ENCODE measurements at regions not wholly inside any gene's neighbourhood (a gene's known extent, or its start where the extent isn't known, plus 50 kb on each side); places are given as distances from the start of the nearest gene placed in this dataset.
"Not testable (repeated sequence)": the region's sequence is repeated elsewhere in the genome, so short reads cannot be mapped to it uniquely, and the experiment has no call there.

DNA sequence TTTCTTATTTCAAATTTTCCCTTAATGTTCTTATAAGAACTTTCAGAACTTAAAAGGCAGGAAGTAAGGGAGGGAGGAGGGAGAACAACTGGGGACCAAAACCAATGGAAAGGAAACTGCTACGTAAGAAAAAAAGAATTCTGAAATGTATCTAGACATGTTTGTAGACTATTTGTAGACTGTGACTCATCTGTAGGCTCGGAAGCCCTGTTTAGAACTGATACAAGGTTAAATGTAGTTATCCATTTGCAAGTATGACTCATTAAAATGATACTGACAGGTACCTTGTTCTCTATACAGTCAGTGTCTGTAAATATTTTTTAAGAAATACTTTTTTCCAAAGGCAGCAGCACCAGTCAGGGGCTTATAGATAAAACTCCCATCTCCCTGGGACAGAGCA is 202.0 kb downstream of the DHX15 start:
- intact Hi-C loops (cut with micrococcal nuclease), result no loop called here
- no peak for DNase-seq
- ChIA-PET CTCF (no interaction called here), POLR2A (no interaction called here)
- no peaks in the 10 kb centered on the region for H3K36me3 Mint-ChIP-seq
- H3K9me3 Mint-ChIP-seq, result no peaks in the 10 kb centered on the region
- no peak overlapping the region for H3K4me3 Mint-ChIP-seq
- H3K27me3 Mint-ChIP-seq, result peaks cover 8% of the 10 kb centered on the region
- no peaks in the 10 kb centered on the region for H3K4me1 Mint-ChIP-seq (ENCODE audit: low read depth)
- no peak overlapping the region for H3K27ac Mint-ChIP-seq

DNA sequence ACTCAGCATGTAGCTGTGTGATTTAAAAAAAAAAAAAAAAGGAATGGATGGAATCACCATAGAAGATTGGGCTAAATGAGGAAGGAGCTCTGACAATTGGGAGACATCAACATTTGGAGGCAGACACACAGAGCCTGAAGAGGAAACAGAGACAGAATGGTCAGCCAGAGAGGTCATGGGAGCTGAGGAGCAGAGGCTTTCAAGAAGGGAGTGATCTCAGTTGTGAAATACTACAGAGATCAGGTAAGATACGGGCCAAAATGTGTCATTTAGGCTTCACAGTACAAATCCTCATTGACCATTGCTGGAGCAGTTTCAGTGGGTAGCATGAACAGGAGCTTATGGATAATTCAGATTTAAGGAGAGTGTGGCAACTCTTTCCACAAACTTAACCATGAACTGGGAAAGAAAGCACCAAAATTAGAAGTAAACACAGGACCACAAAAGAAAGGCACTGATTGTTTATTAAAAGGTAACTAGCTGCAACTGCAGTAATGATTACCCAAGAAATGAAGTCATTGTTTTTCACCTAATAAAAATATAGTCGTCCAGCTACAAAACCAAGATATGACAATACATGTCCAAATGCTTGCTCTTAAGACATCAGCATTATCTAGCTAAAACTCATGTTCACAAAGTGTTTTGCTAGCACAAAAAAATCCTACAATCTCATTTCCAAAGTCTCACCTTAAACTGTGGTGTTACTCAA is 203.2 kb downstream of the DHX15 start:
- Mint-ChIP-seq H3K36me3 (no peaks in the 10 kb centered on the region), H3K9me3 (no peaks in the 10 kb centered on the region), H3K27ac (no peak overlapping the region), H3K27me3 (peaks cover 8% of the 10 kb centered on the region), H3K4me1 (ENCODE audit: low read depth) (no peaks in the 10 kb centered on the region), H3K4me3 (no peak overlapping the region)
- ChIA-PET CTCF (interaction anchor here (0.6 kb wide), 1 partner anchor 1022 kb away, joined by 3 read pairs; no protein-coding TSS in a partner anchor), POLR2A (no interaction called here)
- no peak for DNase-seq
- intact Hi-C loops (cut with micrococcal nuclease), result no loop called here

DNA sequence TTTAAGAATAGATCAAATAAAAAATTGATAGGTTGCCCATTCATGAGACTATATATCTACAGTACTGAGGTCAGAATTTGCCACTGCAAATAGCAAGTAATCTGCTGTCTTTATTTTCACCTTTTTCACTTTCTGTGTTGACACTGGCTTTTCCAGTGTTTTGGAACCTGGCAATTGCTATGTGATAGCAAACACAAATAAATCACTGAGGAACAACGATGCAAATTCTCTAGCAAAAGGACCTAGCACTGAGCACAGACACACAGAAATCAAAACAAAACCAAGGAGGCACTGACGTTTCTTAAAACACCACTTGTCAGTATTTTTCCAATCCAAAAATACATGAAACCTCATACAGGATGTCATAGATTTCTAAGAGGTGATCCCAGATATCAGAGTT is 210.7 kb downstream of the DHX15 start:
- H3K27me3 Mint-ChIP-seq, result peaks cover 2% of the 10 kb centered on the region
- H3K4me3 Mint-ChIP-seq, result no peak overlapping the region
- DNase-seq, result no peak
- no peaks in the 10 kb centered on the region for H3K36me3 Mint-ChIP-seq
- no peak overlapping the region for H3K27ac Mint-ChIP-seq
- no peaks in the 10 kb centered on the region for H3K4me1 Mint-ChIP-seq (ENCODE audit: low read depth)
- POLR2A ChIA-PET, result no interaction called here
- CTCF ChIA-PET, result no interaction called here
- no peaks in the 10 kb centered on the region for H3K9me3 Mint-ChIP-seq
- intact Hi-C loops (cut with micrococcal nuclease), result no loop called here

DNA sequence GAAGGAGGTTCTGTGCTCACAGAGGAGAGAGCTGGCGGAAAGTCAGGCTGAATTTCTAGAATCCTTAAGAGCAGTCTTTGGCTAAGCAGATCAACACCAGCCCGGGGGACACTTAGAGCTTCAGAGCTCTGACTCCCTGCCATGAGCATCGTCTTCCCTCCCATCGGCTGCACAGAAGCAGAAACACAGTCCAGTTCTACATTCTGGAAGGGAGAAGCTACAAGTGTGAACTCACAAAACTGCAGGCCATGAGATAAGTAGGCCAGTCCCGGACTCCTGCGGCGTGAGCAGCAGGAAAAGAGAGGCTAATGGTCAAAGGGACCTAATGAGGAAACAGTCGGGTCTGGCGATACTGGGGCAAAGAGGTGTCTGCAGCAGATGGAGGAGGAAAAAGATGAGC is 211.5 kb downstream of the DHX15 start:
- Mint-ChIP-seq H3K36me3 (no peaks in the 10 kb centered on the region), H3K9me3 (no peaks in the 10 kb centered on the region), H3K27me3 (peaks cover 2% of the 10 kb centered on the region), H3K4me3 (no peak overlapping the region), H3K4me1 (ENCODE audit: low read depth) (no peaks in the 10 kb centered on the region), H3K27ac (no peak overlapping the region)
- no peak for DNase-seq
- CTCF ChIA-PET, result interaction anchor here (1.5 kb wide), 1 partner anchor 45 kb away, joined by 3 read pairs; no protein-coding TSS in a partner anchor
- intact Hi-C loops (cut with micrococcal nuclease), result no loop called here
- POLR2A ChIA-PET, result no interaction called here

- CTCF ChIA-PET, result interaction anchor here (1.5 kb wide), 1 partner anchor 46 kb away, joined by 3 read pairs; no protein-coding TSS in a partner anchor
- DNase-seq, result no peak
- POLR2A ChIA-PET, result no interaction called here
- Mint-ChIP-seq H3K36me3 (no peaks in the 10 kb centered on the region), H3K4me1 (ENCODE audit: low read depth) (no peaks in the 10 kb centered on the region), H3K27ac (no peak overlapping the region), H3K4me3 (no peak overlapping the region), H3K27me3 (no peaks in the 10 kb centered on the region), H3K9me3 (no peaks in the 10 kb centered on the region)
- intact Hi-C loops (cut with micrococcal nuclease), result no loop called here
These were observed 212.0 kb downstream of the DHX15 start for GRCh38 chr4:24372341-24372740.

DNA sequence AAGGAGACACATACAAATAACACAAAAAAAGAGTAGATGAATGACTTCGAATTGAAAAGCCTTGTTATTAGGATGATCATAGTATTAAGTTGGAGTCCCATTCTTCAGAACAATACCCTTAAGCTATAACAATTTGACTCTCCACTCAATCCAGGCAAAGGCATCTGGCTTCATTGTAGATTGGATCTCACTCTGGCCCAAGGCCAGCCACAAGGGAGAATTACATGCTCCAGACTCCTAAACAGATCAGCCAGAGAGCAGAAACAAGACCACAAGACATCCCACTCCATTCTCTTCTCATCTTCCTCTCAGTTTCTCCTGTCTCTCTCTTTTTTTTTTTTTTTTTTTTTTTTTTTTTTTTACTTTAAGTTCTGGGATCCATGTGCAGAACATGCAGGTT is 213.9 kb downstream of the DHX15 start:
- H3K36me3 Mint-ChIP-seq, result no peaks in the 10 kb centered on the region
- no peak overlapping the region for H3K4me3 Mint-ChIP-seq
- ChIA-PET CTCF (no interaction called here), POLR2A (no interaction called here)
- H3K27me3 Mint-ChIP-seq, result no peaks in the 10 kb centered on the region
- H3K27ac Mint-ChIP-seq, result no peak overlapping the region
- DNase-seq, result no peak
- no peaks in the 10 kb centered on the region for H3K9me3 Mint-ChIP-seq
- intact Hi-C loops (cut with micrococcal nuclease), result no loop called here
- H3K4me1 Mint-ChIP-seq (ENCODE audit: low read depth), result no peaks in the 10 kb centered on the region

DNA sequence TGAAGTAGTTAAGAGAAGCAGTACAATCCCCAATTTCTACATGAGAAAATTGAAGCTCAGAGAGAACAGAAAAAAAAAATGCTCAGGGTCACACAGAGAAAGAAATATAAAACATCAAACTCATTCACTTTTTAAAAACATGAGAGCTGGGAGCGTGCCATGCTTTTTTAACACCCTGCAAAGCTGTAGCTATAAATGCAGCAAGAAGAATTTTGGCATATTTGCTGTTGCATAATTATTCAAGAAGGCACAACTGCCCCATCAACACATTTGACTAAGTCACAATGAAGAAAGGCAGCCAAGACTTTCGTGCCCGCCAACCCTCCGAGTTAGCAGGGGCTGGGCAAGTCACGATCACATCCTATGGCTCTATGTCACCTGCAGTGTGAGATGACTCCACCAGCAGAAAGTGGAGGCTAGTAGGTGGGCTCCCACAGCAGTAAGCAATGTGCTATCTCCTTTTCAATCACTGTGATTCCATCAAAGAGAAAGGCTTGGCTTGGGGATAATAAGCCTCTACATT is 214.8 kb downstream of the DHX15 start:
- ChIA-PET CTCF (no interaction called here), POLR2A (no interaction called here)
- intact Hi-C loops (cut with micrococcal nuclease), result no loop called here

GRCh38 chr4:24368801-24369200 is 215.6 kb downstream of the DHX15 start:
- CTCF ChIA-PET, result interaction anchor here (0.7 kb wide), 1 partner anchor 671 kb away, joined by 3 read pairs; no protein-coding TSS in a partner anchor
- Mint-ChIP-seq H3K4me1 (ENCODE audit: low read depth) (no peaks in the 10 kb centered on the region), H3K27me3 (no peaks in the 10 kb centered on the region), H3K27ac (no peak overlapping the region), H3K9me3 (no peaks in the 10 kb centered on the region), H3K4me3 (no peak overlapping the region), H3K36me3 (no peaks in the 10 kb centered on the region)
- DNase-seq, result no peak
- intact Hi-C loops (cut with micrococcal nuclease), result no loop called here
- POLR2A ChIA-PET, result no interaction called here

More for the DNA sequence above, 214.8 kb downstream of the DHX15 start:
- Mint-ChIP-seq H3K27ac (no peak overlapping the region), H3K9me3 (no peaks in the 10 kb centered on the region), H3K4me1 (ENCODE audit: low read depth) (no peaks in the 10 kb centered on the region), H3K27me3 (no peaks in the 10 kb centered on the region), H3K4me3 (no peak overlapping the region), H3K36me3 (no peaks in the 10 kb centered on the region)
- no peak for DNase-seq

GRCh38 chr4:24364852-24365251 is 219.5 kb downstream of the DHX15 start:
- Mint-ChIP-seq H3K27me3 (no peaks in the 10 kb centered on the region), H3K9me3 (no peaks in the 10 kb centered on the region), H3K4me1 (ENCODE audit: low read depth) (no peaks in the 10 kb centered on the region), H3K36me3 (no peaks in the 10 kb centered on the region), H3K27ac (no peak overlapping the region), H3K4me3 (no peak overlapping the region)
- intact Hi-C loops (cut with micrococcal nuclease), result no loop called here
- no peak for DNase-seq
- CTCF ChIA-PET, result no interaction called here
- POLR2A ChIA-PET, result no interaction called here

GRCh38 chr4:24364249-24364648 is 220.1 kb downstream of the DHX15 start:
- Mint-ChIP-seq H3K27me3 (no peaks in the 10 kb centered on the region), H3K4me1 (ENCODE audit: low read depth) (no peaks in the 10 kb centered on the region), H3K36me3 (no peaks in the 10 kb centered on the region), H3K9me3 (no peaks in the 10 kb centered on the region), H3K4me3 (no peak overlapping the region), H3K27ac (no peak overlapping the region)
- ChIA-PET POLR2A (no interaction called here), CTCF (no interaction called here)
- DNase-seq, result no peak
- intact Hi-C loops (cut with micrococcal nuclease), result no loop called here

DNA sequence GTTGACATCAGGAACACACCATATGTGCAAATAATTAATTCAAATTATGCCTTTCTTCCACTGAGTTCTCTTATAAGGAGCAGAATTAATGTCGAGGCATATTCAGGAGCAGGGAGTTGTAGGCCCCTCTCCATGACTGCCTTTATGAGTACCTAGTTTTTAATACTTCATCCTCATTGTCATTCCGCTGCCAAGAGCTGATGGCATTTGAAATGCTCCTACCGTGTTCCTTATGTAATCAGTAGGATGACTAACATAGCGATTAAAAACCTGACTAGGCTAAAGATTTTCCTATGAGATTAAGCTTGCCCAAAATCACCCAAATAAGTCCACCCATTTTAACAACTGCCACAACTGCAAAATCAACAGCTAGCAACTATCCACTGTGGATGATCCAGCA is 220.6 kb downstream of the DHX15 start:
- intact Hi-C loops (cut with micrococcal nuclease), result no loop called here
- Mint-ChIP-seq H3K27ac (no peak overlapping the region), H3K36me3 (no peaks in the 10 kb centered on the region), H3K4me1 (ENCODE audit: low read depth) (no peaks in the 10 kb centered on the region), H3K27me3 (no peaks in the 10 kb centered on the region), H3K4me3 (no peak overlapping the region), H3K9me3 (no peaks in the 10 kb centered on the region)
- ChIA-PET CTCF (no interaction called here), POLR2A (no interaction called here)
- DNase-seq, result no peak

DNA sequence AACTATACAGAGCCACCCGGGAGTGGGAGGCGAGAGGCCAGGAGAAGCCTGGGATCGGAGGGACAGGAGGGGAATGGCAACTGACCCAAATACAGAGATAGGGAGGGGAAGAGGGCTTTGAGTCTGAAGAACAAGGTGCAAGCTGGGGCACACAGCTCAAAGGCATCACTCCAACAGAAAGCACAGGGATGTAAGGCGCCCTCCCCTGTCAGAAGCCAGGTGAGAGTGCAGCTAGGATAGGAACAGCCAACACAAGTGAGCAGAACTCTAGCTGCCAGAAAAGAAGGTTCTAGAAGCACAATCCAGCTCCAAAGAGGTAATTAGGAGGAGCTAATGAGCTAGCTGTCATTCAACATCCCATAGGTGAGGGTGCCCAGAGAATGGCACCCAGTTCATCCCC is 232.2 kb downstream of the DHX15 start:
- Mint-ChIP-seq H3K4me1 (ENCODE audit: low read depth) (no peaks in the 10 kb centered on the region), H3K4me3 (no peak overlapping the region), H3K36me3 (no peaks in the 10 kb centered on the region), H3K27ac (no peak overlapping the region), H3K27me3 (peaks cover 5% of the 10 kb centered on the region), H3K9me3 (no peaks in the 10 kb centered on the region)
- intact Hi-C loops (cut with micrococcal nuclease), result no loop called here
- DNase-seq, result no peak
- ChIA-PET POLR2A (no interaction called here), CTCF (no interaction called here)

DNA sequence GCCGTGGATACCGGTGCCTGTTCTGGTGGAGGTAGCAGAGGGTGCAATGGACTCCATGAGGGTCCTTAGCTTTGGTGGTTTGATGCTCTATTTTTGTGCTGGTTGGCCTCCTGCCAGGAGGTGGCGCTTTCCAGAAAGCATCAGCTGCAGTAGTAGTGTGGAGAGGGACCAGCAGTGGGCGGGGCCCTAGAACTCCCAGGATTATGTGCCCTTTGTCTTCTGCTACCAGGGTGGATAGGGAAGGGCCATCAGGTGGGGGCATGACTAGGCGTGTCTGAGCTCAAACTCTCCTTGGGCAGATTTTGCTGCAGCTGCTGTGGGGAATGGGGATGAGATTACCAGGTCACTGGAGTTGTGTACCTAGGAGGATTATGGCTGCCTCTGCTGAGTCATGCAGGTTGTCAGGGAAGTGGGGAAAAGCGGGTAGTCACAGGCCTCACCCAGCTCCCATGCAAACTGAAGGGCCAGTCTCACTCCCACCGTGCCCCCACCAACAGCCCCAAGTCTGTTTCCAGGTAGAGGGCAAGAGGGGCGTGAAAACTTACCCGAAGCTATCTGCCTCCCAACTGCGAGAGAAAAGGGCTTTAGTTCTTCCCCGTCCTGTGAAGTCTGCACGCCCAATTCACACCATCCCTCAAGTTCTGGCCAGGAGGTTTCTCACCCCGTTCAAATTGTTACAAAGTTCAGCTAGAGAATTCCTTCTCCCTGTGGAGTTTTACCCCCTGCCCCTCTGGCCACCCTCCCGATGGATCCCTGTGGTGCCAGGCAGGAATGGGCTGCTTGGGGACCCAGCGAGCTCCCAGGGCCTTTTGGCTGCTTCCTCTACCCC is 235.0 kb downstream of the DHX15 start:
- H3K9me3 Mint-ChIP-seq; H3K36me3 Mint-ChIP-seq; POLR2A ChIA-PET; H3K27ac Mint-ChIP-seq; DNase-seq; H3K27me3 Mint-ChIP-seq; H3K4me1 Mint-ChIP-seq (ENCODE audit: low read depth); H3K4me3 Mint-ChIP-seq; intact Hi-C loops (cut with micrococcal nuclease): not testable (repeated sequence)
- CTCF ChIA-PET, result interaction anchor here (1.2 kb wide), 1 partner anchor 69 kb away, joined by 6 read pairs; no protein-coding TSS in a partner anchor

Measured in activated CD4-positive, alpha-beta memory T cell treated with anti-CD3 and anti-CD28 coated beads for 36 hours (primary cell).